HCT116 (cell line): ENCODE measurements at regions not wholly inside any gene's neighbourhood (a gene's known extent, or its start where the extent isn't known, plus 50 kb on each side); places are given as distances from the start of the nearest gene placed in this dataset.

ENCODE experiments used
- CBX3 ChIP-seq: IDR thresholded peaks from 2 replicates; pipeline ENCODE4 v1.6.1; 2012; ENCODE audit warnings: low read depth
- CTCF ChIP-seq, 3 experiments: fragments of 200-600 bp in 1 of 3; sonication (generic) in 1 of 3; IDR thresholded peaks in 2 of 3; conservative IDR thresholded peaks in 1 of 3; 2 replicates each; pipeline ENCODE4 v1.5.1; 2012 to 2017; ENCODE audit warnings: low read depth in 2 of 3, low read length in 2 of 3, antibody characterized with exemption in 1 of 3, borderline replicate concordance in 1 of 3, control low read depth in 1 of 3, mild to moderate bottlenecking in 1 of 3, mixed read lengths in 1 of 3, mixed run types in 1 of 3, moderate library complexity in 1 of 3; ENCODE audit not compliant: insufficient read depth in 1 of 3
- REST ChIP-seq: IDR thresholded peaks from 2 replicates; pipeline ENCODE4 v1.6.1; 2012; ENCODE audit warnings: low read depth
- SIN3A ChIP-seq: IDR thresholded peaks from 2 replicates; pipeline ENCODE4 v1.6.1; 2012; ENCODE audit warnings: low read depth
- SP1 ChIP-seq: IDR thresholded peaks from 2 replicates; pipeline ENCODE4 v1.6.1; 2012; ENCODE audit warnings: low read depth

DNA sequence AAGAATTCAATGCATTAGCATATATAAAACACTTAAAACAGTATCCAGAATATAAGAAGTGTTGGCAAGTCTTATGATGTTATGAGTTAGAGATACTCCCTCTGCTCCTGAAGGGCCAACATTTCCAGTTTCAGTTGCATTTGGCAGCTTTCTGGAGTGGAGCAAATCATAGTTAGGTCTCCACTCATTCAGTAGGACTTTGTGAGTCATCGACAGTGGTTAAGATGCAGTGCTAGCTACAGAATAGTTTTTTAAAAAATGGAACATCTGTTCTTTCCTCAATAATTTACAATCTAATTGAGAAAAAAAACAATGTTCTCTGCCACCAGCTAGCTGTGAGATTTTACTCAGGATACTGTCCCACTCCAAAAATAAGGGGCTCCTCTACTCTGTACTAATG, 389.1 kb downstream of the HLX start:
- TF ChIP-seq CBX3 (no peak), CTCF (IDR thresholded peaks at IDR 0.05 in 2 of 3, conservative IDR thresholded peaks at IDR 0.05 in 1 of 3; ENCODE audit: borderline replicate concordance in 1 of 3, insufficient read depth in 1 of 3, low read depth in 2 of 3, low read length in 2 of 3) (no peak), SIN3A (no peak), REST (no peak), SP1 (no peak)
